H1 (cell line): ENCODE measurements at regions not wholly inside any gene's neighbourhood (a gene's known extent, or its start where the extent isn't known, plus 50 kb on each side); places are given as distances from the start of the nearest gene placed in this dataset.

Experiments
- CEBPB ChIP-seq: IDR thresholded peaks from 2 replicates; pipeline ENCODE4 v1.6.1; 2012; ENCODE audit warnings: low read depth, low read length
- CHD1 ChIP-seq: IDR thresholded peaks from 2 replicates; pipeline ENCODE4 v1.6.1; 2012; ENCODE audit warnings: low read depth, low read length, improper control_type of control experiment
- EZH2 ChIP-seq: fragments of 200-600 bp; sonication (generic); IDR thresholded peaks from 2 replicates; pipeline ENCODE4 v1.7.1; 2012; ENCODE audit warnings: low read depth, mild to moderate bottlenecking, moderate library complexity, low read length, inconsistent platforms; ENCODE audit not compliant: severe bottlenecking
- GABPA ChIP-seq: IDR thresholded peaks from 2 replicates; pipeline ENCODE4 v1.6.1; 2011; ENCODE audit warnings: mild to moderate bottlenecking, low read length, moderate library complexity, borderline replicate concordance; ENCODE audit not compliant: insufficient read depth
- NANOG ChIP-seq: IDR thresholded peaks from 2 replicates; pipeline ENCODE4 v1.6.1; 2011; ENCODE audit warnings: low read length, low read depth, mild to moderate bottlenecking, inconsistent platforms; ENCODE audit not compliant: insufficient read depth, poor library complexity, severe bottlenecking
- SIN3A ChIP-seq, 2 experiments: IDR thresholded peaks in 1 of 2; conservative IDR thresholded peaks in 1 of 2; 2 replicates each; pipeline ENCODE4 v1.6.1; 2011 to 2012; ENCODE audit warnings: low read length in 2 of 2, improper control_type of control experiment in 1 of 2, low read depth in 1 of 2, mild to moderate bottlenecking in 1 of 2
- SRF ChIP-seq: IDR thresholded peaks from 2 replicates; pipeline ENCODE4 v1.6.1; 2011; ENCODE audit warnings: mild to moderate bottlenecking, low read depth, low read length, moderate library complexity
- TAF1 ChIP-seq: IDR thresholded peaks from 2 replicates; pipeline ENCODE4 v1.6.1; 2011; ENCODE audit warnings: mild to moderate bottlenecking, low read depth, low read length
- YY1 ChIP-seq: IDR thresholded peaks from 2 replicates; pipeline ENCODE4 v1.6.1; 2011; ENCODE audit warnings: low read depth, mild to moderate bottlenecking, low read length
- TF ChIP-seq, protein P1 (sequence below), 3 experiments: IDR thresholded peaks; 1 replicate in 2 of 3; 2 replicates in 1 of 3; pipeline versions ENCODE4 v1.5.1 to v1.6.1; 2011; ENCODE audit warnings: low read length in 3 of 3, mild to moderate bottlenecking in 3 of 3, inconsistent platforms in 2 of 3, low read depth in 1 of 3, moderate library complexity in 1 of 3; ENCODE audit not compliant: insufficient read depth in 1 of 3; ENCODE audit errors: control extremely low read depth in 1 of 3
- TF ChIP-seq, protein P2 (sequence below): IDR thresholded peaks from 2 replicates; pipeline ENCODE4 v1.6.1; 2011; ENCODE audit warnings: low read length, improper control_type of control experiment

DNA sequence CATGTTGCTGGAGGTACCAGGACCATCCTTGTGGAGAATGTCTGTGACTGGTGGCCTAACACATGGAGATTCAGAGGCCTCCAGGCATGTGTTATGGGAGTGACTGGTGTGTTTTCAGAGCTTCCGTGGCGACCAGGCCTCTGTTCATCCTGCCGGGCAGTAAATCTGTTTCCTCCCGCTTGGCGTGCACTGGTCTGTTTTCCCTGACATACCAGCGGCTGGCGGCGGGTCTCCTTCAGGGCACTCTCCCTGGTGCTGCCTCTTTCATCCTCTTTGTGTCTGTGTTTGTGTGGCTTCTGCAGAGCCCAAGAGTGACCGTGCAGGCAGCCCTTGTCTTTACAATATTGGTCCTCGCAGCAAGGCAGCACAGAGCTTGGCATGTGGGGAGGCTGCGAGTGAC is 385.1 kb upstream of the MKI67 start:
- TF ChIP-seq CEBPB (no peak), TAF1 (no peak), NANOG (no peak), EZH2 (no peak), SIN3A (conservative IDR thresholded peaks at IDR 0.05 in 1 of 2, IDR thresholded peaks at IDR 0.05 in 1 of 2; ENCODE audit: low read depth in 1 of 2, low read length in 2 of 2) (no peak), CHD1 (no peak), SRF (no peak), GABPA (no peak), YY1 (no peak)
- TF ChIP-seq, protein P1, sequence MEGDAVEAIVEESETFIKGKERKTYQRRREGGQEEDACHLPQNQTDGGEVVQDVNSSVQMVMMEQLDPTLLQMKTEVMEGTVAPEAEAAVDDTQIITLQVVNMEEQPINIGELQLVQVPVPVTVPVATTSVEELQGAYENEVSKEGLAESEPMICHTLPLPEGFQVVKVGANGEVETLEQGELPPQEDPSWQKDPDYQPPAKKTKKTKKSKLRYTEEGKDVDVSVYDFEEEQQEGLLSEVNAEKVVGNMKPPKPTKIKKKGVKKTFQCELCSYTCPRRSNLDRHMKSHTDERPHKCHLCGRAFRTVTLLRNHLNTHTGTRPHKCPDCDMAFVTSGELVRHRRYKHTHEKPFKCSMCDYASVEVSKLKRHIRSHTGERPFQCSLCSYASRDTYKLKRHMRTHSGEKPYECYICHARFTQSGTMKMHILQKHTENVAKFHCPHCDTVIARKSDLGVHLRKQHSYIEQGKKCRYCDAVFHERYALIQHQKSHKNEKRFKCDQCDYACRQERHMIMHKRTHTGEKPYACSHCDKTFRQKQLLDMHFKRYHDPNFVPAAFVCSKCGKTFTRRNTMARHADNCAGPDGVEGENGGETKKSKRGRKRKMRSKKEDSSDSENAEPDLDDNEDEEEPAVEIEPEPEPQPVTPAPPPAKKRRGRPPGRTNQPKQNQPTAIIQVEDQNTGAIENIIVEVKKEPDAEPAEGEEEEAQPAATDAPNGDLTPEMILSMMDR (IDR thresholded peaks at IDR 0.05; ENCODE audit: control extremely low read depth in 1 of 3, insufficient read depth in 1 of 3, low read depth in 1 of 3, low read length in 3 of 3): no peak
- TF ChIP-seq, protein P2, sequence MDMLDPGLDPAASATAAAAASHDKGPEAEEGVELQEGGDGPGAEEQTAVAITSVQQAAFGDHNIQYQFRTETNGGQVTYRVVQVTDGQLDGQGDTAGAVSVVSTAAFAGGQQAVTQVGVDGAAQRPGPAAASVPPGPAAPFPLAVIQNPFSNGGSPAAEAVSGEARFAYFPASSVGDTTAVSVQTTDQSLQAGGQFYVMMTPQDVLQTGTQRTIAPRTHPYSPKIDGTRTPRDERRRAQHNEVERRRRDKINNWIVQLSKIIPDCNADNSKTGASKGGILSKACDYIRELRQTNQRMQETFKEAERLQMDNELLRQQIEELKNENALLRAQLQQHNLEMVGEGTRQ: no peak
